Thyroid gland (tissue), 4 donors: ENCODE measurements at regions not wholly inside any gene's neighbourhood (a gene's known extent, or its start where the extent isn't known, plus 50 kb on each side); places are given as distances from the start of the nearest gene placed in this dataset.

Experiments
- CTCF ChIP-seq, 6 experiments: fragments of 200-600 bp in 3 of 6; fragments of 450-650 bp in 3 of 6; sonication (generic) in 3 of 6; IDR thresholded peaks; one replicate each; pipeline ENCODE4 v1.5.1; 2016 to 2019; ENCODE audit warnings: antibody characterized with exemption in 6 of 6, mild to moderate bottlenecking in 2 of 6, inconsistent platforms in 1 of 6, moderate library complexity in 1 of 6
- POLR2A ChIP-seq, 2 donors: fragments of 450-650 bp; IDR thresholded peaks; one replicate each; pipeline ENCODE4 v1.6.1; 2017; ENCODE audit warnings: antibody characterized with exemption in 2 of 2, mild to moderate bottlenecking in 2 of 2, moderate library complexity in 1 of 2

DNA sequence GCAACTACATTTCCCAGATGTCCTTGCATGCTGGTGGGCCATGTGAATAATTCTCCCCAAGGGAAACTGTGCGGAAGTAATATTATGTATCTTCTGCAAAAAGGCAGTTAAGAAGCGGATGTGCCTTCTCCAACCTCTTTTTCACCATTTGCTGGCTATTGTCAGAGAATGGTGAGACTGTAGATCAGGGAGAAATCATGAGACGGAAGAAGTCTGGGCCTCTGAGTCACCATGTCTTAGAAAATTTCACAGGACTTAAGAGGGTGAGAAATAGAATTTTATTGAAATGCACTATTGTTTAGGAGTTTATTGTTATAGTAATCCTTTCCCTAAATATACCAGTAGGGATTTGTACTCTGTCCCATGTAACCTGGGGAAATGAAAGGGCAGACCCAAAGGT is 298.7 kb upstream of the ZC3H12C start:
- TF ChIP-seq CTCF (IDR thresholded peaks at IDR 0.05), result no peak
- TF ChIP-seq POLR2A (IDR thresholded peaks at IDR 0.05), result no peak
